ENCODE measurements at regions not wholly inside any gene's neighbourhood (a gene's known extent, or its start where the extent isn't known, plus 50 kb on each side); places are given as distances from the start of the nearest gene placed in this dataset.

DNA sequence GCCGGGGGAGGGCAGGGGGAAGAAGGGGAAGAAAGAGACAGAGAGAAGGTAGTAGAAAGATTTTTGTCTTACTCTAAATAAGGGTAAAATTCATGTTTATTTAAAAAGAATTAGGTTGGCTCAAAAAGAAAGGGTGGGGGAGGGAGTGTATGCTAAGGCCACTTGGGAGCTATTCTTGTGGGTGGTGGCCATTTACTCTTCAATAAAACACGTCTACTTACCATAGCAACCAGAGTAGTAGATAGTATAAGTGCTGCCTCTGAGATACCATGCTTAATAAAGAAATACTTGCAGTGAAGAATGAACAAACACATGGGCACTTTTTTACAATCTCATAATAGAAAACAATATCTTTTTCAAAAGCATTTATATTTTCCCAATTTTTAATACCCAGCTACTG is 538.1 kb upstream of the PTBP2 start:
- no peak for DNase-seq
- H3K4me1 Mint-ChIP-seq (ENCODE audit: low read depth, unreplicated experiment) = peaks cover 2% of the 10 kb centered on the region
- no peaks in the 10 kb centered on the region for H3K36me3 Mint-ChIP-seq (ENCODE audit: unreplicated experiment)
- H3K27me3 Mint-ChIP-seq (ENCODE audit: unreplicated experiment) = peaks cover 3% of the 10 kb centered on the region
- TF ChIP-seq, protein P1, sequence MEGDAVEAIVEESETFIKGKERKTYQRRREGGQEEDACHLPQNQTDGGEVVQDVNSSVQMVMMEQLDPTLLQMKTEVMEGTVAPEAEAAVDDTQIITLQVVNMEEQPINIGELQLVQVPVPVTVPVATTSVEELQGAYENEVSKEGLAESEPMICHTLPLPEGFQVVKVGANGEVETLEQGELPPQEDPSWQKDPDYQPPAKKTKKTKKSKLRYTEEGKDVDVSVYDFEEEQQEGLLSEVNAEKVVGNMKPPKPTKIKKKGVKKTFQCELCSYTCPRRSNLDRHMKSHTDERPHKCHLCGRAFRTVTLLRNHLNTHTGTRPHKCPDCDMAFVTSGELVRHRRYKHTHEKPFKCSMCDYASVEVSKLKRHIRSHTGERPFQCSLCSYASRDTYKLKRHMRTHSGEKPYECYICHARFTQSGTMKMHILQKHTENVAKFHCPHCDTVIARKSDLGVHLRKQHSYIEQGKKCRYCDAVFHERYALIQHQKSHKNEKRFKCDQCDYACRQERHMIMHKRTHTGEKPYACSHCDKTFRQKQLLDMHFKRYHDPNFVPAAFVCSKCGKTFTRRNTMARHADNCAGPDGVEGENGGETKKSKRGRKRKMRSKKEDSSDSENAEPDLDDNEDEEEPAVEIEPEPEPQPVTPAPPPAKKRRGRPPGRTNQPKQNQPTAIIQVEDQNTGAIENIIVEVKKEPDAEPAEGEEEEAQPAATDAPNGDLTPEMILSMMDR (IDR thresholded peaks at IDR 0.05; ENCODE audit: partially characterized antibody, unreplicated experiment) = no peak
- H3K9me3 Mint-ChIP-seq (ENCODE audit: unreplicated experiment) = no peaks in the 10 kb centered on the region
- no peak overlapping the region for H3K27ac Mint-ChIP-seq (ENCODE audit: unreplicated experiment)
- no peak overlapping the region for H3K4me3 Mint-ChIP-seq (ENCODE audit: unreplicated experiment)

DNA sequence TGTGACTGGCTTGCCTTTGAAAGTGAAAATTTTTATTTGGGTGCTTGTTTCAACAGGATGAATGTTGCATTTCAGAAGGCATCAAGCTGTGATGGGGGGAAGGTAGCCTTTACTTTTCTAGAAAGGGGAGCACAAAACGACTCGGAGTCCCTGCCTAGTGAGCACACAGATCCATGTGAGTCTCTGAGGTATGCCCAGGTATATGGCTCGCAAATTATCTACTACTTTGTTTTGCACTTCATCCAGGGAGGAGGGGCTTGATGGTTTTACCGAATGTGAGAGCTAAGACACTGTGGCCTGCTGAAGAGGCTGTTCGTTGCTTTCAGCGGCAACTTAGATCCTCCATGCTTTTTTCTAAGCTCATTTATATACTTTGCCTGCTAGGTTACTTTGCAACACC is 537.7 kb upstream of the PTBP2 start:
- no peak for DNase-seq
- Mint-ChIP-seq H3K27ac (ENCODE audit: unreplicated experiment) (no peak overlapping the region), H3K4me3 (ENCODE audit: unreplicated experiment) (no peak overlapping the region), H3K4me1 (ENCODE audit: low read depth, unreplicated experiment) (peaks cover 2% of the 10 kb centered on the region), H3K9me3 (ENCODE audit: unreplicated experiment) (no peaks in the 10 kb centered on the region), H3K27me3 (ENCODE audit: unreplicated experiment) (peaks cover 3% of the 10 kb centered on the region), H3K36me3 (ENCODE audit: unreplicated experiment) (no peaks in the 10 kb centered on the region)
- TF ChIP-seq, protein P1 (IDR thresholded peaks at IDR 0.05; ENCODE audit: partially characterized antibody, unreplicated experiment) = no peak

DNA sequence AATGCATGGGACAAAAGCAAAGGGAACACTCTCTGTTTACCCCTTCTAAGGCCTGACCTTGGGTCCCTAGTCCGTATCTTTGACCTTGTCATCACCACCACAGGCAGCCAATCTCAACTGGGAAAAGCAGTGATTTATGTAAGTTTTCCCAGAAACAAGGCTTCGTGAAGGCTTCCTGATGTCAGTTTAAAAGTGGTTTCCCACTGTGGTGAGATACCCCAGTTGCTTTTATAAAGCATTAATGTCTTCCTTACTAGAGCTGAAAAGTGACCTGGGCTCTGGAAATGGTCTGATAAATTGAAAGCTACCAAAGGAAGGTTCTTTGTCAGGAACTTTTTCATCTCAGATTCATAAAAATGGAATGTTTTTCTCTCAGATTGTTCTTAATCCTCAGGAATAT is 536.4 kb upstream of the PTBP2 start:
- TF ChIP-seq, protein P1 (IDR thresholded peaks at IDR 0.05; ENCODE audit: partially characterized antibody, unreplicated experiment) = no peak
- Mint-ChIP-seq H3K27ac (ENCODE audit: unreplicated experiment) (no peak overlapping the region), H3K27me3 (ENCODE audit: unreplicated experiment) (no peaks in the 10 kb centered on the region), H3K4me3 (ENCODE audit: unreplicated experiment) (no peak overlapping the region), H3K9me3 (ENCODE audit: unreplicated experiment) (no peaks in the 10 kb centered on the region), H3K36me3 (ENCODE audit: unreplicated experiment) (no peaks in the 10 kb centered on the region), H3K4me1 (ENCODE audit: low read depth, unreplicated experiment) (peaks cover 2% of the 10 kb centered on the region)
- DNase-seq = no peak

DNA sequence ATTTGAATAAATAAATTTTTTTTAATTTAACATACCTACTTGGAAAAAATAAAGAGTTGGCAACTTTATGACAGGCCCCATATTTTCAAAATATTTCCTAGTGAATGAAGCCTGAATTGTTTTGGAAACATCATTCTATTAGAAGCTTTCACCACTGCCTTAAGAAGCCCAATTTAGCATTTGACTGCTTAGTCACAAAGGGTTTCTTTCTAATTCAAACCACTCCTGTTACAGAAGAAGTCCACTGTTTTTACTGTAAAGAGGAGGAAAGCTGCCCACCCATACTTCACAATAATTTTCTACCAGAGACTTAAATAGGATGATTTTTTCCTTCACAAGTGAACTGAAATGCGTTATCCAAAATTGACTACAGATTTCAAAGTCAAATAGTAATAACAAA is 534.6 kb upstream of the PTBP2 start:
- no peak for DNase-seq
- no peak overlapping the region for H3K4me3 Mint-ChIP-seq (ENCODE audit: unreplicated experiment)
- TF ChIP-seq, protein P1 (IDR thresholded peaks at IDR 0.05; ENCODE audit: partially characterized antibody, unreplicated experiment) = no peak
- peaks cover 17% of the 10 kb centered on the region for H3K36me3 Mint-ChIP-seq (ENCODE audit: unreplicated experiment)
- peaks cover 2% of the 10 kb centered on the region for H3K4me1 Mint-ChIP-seq (ENCODE audit: low read depth, unreplicated experiment)
- no peak overlapping the region for H3K27ac Mint-ChIP-seq (ENCODE audit: unreplicated experiment)
- no peaks in the 10 kb centered on the region for H3K9me3 Mint-ChIP-seq (ENCODE audit: unreplicated experiment)
- no peaks in the 10 kb centered on the region for H3K27me3 Mint-ChIP-seq (ENCODE audit: unreplicated experiment)

DNA sequence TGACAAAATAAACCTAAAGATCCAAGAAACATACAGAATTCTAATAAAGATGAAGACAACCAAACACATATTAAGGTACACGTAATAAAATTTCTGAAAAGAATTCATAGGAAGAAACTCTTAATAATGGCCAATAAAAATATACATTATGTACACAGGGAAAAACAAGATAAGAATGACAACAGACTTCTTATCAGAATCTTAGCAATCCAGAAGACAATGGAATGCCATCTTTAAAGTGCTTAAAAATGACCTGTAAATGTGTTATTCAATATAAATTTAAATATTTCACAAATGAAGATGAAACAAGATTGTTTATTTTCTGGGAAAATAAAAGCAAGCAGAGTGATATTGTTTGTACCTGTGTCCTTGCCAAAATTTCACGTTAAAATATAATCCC is 530.4 kb upstream of the PTBP2 start:
- Mint-ChIP-seq H3K27me3 (ENCODE audit: unreplicated experiment) (no peaks in the 10 kb centered on the region), H3K4me3 (ENCODE audit: unreplicated experiment) (no peak overlapping the region), H3K4me1 (ENCODE audit: low read depth, unreplicated experiment) (no peaks in the 10 kb centered on the region), H3K27ac (ENCODE audit: unreplicated experiment) (no peak overlapping the region), H3K36me3 (ENCODE audit: unreplicated experiment) (peaks cover 18% of the 10 kb centered on the region), H3K9me3 (ENCODE audit: unreplicated experiment) (no peaks in the 10 kb centered on the region)
- no peak for DNase-seq
- TF ChIP-seq, protein P1 (IDR thresholded peaks at IDR 0.05; ENCODE audit: partially characterized antibody, unreplicated experiment) = no peak
